LNCaP clone FGC (cell line): ENCODE measurements at regions not wholly inside any gene's neighbourhood (a gene's known extent, or its start where the extent isn't known, plus 50 kb on each side); places are given as distances from the start of the nearest gene placed in this dataset.

Experiments used
- DNase-seq: peaks from one replicate; pipeline ENCODE4 v3.0.0-alpha.2; 2011; ENCODE audit warnings: low read depth
- H3K4me3 ChIP-seq: 2 replicates; pipeline ENCODE4 v1.5.1; 2011; ENCODE audit warnings: mild to moderate bottlenecking, low read depth, low read length, control low read depth
- CTCF ChIP-seq: IDR thresholded peaks from 2 replicates; pipeline ENCODE4 v1.5.1; 2012; ENCODE audit warnings: mild to moderate bottlenecking; ENCODE audit not compliant: control insufficient read depth, insufficient read depth; ENCODE audit errors: extremely low read depth

- no peak for DNase-seq
- TF ChIP-seq CTCF, result no peak
- no peak overlapping the region for H3K4me3 ChIP-seq
Measured at GRCh38 chr3:36146404-36146803, 233.9 kb upstream of the STAC start.

GRCh38 chr3:36147934-36148558 lies 232.3 kb upstream of the STAC start:
- no peak for TF ChIP-seq CTCF
- DNase-seq, result no peak
- no peak overlapping the region for H3K4me3 ChIP-seq

GRCh38 chr3:36149447-36149865 lies 230.8 kb upstream of the STAC start:
- no peak for TF ChIP-seq CTCF
- no peak overlapping the region for H3K4me3 ChIP-seq
- no peak for DNase-seq

- no peak overlapping the region for H3K4me3 ChIP-seq
Measured at GRCh38 chr3:36155515-36155914, 224.8 kb upstream of the STAC start.

GRCh38 chr3:36164400-36164799 lies 215.9 kb upstream of the STAC start:
- no peak for TF ChIP-seq CTCF
- no peak for DNase-seq

More at GRCh38 chr3:36155515-36155914, 224.8 kb upstream of the STAC start:
- no peak for DNase-seq
- no peak for TF ChIP-seq CTCF

GRCh38 chr3:36165509-36166290 lies 214.6 kb upstream of the STAC start:
- no peak for DNase-seq
- no peak for TF ChIP-seq CTCF
- no peak overlapping the region for H3K4me3 ChIP-seq

More at GRCh38 chr3:36164400-36164799, 215.9 kb upstream of the STAC start:
- H3K4me3 ChIP-seq, result no peak overlapping the region

GRCh38 chr3:36166477-36166876 lies 213.8 kb upstream of the STAC start:
- no peak overlapping the region for H3K4me3 ChIP-seq
- TF ChIP-seq CTCF, result no peak
- no peak for DNase-seq
